Posterior vena cava (tissue), 2 donors: ENCODE measurements at regions not wholly inside any gene's neighbourhood (a gene's known extent, or its start where the extent isn't known, plus 50 kb on each side); places are given as distances from the start of the nearest gene placed in this dataset.
A peak's percentile ranks its signal among the peaks of the same experiment; 100 is the strongest.
"Not testable (repeated sequence)": the region's sequence is repeated elsewhere in the genome, so short reads cannot be mapped to it uniquely, and the experiment has no call there.

ENCODE experiments used
- DNase-seq: peaks from one replicate; pipeline ENCODE4 v3.0.0-alpha.2; 2020; ENCODE audit warnings: low spot score
- intact Hi-C, 2 donors: fragments of 100-400 bp; cut with DNase I; formaldehyde crosslinking; loops; one replicate each; pipeline versions ENCODE4 v1.14.1 to v1.14.2; 2022 to 2023
- donor health status: DM: yes; HTN: yes; CAD: no.
- donor health status: DM: yes; HTN: yes; CAD: no.

- peak; percentile 70 for DNase-seq
- intact Hi-C loops, result no loop called here
Observed at GRCh38 chr3:106820726-106821362, 556.4 kb upstream of the CCDC54 start.

DNA sequence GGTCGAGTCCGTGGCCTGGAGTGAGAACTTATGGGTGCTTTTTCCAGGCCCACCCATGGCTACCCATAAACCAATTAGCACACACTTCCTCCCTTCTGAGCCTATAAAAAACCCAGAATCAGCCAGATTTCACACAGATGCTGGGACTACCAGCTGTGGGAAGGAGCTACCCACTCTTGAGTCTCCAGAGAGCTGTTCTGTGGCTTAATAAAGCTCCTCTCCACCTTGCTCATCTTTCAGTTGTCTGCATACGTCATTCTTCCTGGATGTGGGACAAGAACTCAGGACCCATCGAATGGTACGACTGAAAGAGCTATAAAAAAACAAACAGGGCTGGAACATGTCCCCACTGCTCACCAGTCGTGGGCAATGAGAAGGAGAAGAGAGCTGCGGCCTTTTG, 555.4 kb upstream of the CCDC54 start:
- no peak for DNase-seq
- intact Hi-C loops, result no loop called here

DNA sequence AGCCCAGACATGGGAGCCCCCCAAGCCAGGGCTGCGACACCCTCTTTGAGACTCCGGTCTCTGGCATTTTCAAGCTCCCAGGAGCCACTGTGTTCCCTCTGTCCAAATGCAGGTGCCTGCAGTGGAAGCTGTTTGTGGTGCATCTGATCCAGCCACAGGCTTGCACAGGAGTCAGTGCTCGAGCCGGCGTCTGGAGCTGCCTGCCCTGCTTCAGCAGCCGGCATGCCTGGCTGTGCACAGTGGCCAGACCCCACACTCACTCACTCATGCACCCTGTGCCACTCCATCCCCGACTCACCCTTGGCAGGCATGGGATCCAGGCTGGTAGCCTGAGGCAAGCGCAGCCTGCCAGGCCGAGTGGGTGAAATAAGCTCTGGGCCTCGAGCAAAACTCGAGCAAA, 555.0 kb upstream of the CCDC54 start:
- DNase-seq, result no peak
- intact Hi-C loops, result no loop called here

- intact Hi-C loops, result no loop called here
- DNase-seq, result no peak
Observed at GRCh38 chr3:106823701-106824100, 553.5 kb upstream of the CCDC54 start.

GRCh38 chr3:106824856-106825255, 552.4 kb upstream of the CCDC54 start:
- intact Hi-C loops, result no loop called here
- no peak for DNase-seq

DNA sequence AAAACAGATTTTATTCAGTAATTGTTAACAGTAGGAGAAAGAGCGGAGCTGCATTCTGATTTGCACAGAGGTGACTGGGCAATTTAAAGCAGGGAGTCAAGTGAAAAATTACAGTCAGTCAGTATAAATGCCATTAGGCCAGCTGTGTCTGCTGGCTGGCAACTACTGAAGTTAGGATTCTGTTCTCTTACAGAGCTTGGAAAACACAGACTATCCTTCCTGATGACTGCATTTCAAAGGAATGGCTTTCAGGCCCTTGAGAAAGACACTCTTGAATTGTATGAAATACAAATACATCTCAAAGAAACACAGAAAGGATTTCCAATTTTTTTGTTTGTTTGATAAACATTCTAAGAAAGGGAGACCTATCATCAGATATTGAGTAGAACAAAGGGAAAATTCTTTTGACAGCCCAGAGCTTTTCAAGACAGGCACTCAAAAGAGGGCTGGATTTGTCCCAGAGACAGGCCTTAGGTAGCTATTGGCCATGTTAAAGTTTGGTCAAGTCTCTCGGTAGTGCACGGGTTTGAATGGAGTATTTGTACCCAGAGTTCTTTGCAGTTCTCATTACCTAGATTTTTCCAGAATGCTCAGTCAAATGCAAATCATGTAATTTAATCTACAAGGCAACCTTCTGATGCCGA, 551.2 kb upstream of the CCDC54 start:
- intact Hi-C loops, result no loop called here
- DNase-seq, result no peak

GRCh38 chr3:106826791-106827311, 550.4 kb upstream of the CCDC54 start:
- intact Hi-C loops, result no loop called here
- no peak for DNase-seq

DNA sequence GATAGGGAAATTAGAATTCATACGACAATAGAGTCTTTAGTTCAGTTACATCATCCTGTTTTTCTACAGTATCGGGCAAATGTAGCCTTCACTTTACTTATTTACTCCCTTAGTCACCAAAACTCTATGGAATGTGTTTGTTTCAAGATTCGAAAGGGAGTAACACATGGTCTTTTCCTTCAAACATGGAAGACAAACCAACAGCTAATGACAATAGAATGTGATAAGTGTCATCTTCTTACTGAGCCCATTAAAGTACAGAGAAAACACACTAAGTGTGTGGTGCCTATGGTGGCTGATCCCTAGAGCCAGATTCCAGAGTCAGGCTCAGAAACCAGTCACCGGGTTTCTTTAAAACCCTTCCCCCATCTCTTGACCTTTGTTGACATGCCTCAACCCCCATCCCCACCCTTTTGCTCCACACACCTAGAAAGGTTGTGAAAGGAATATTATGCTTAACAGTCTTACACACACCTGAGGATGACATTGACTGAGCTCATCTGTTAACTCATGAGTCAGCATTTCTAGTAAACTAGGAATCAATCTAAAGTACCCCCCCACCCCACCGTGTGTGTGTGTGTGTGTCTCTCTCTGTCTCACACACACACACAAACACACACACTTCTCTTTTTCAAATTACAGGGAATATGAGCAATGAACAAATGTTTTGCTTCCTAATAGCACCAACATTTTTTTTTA, 549.6 kb upstream of the CCDC54 start:
- DNase-seq, result no peak
- intact Hi-C loops, result no loop called here

GRCh38 chr3:106829206-106829605, 548.0 kb upstream of the CCDC54 start:
- DNase-seq, result no peak
- intact Hi-C loops, result no loop called here

- intact Hi-C loops, result no loop called here
- no peak for DNase-seq
Observed at GRCh38 chr3:106830334-106830733, 546.9 kb upstream of the CCDC54 start.

GRCh38 chr3:106836906-106837305, 540.3 kb upstream of the CCDC54 start:
- intact Hi-C loops, result no loop called here
- no peak for DNase-seq

DNA sequence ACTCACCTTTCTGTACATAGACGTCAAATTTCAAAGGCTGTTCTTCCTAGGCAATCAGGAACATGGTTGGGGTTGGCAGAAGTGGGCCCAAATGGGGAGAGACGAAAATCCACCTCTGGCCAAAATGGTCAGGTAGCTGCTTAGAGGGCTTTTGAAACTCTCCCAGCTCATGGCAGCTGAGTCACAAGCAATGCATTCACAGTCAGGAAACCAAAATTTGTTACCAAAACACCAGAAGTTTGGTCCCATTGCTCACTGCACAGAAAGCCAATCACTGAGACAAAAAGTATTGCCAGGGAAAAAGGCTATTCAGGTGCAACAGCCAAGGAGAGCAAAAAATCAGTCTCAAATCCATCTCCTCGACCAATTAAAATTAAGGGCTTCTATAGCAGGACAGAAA, 539.6 kb upstream of the CCDC54 start:
- no peak for DNase-seq
- intact Hi-C loops, result no loop called here

DNA sequence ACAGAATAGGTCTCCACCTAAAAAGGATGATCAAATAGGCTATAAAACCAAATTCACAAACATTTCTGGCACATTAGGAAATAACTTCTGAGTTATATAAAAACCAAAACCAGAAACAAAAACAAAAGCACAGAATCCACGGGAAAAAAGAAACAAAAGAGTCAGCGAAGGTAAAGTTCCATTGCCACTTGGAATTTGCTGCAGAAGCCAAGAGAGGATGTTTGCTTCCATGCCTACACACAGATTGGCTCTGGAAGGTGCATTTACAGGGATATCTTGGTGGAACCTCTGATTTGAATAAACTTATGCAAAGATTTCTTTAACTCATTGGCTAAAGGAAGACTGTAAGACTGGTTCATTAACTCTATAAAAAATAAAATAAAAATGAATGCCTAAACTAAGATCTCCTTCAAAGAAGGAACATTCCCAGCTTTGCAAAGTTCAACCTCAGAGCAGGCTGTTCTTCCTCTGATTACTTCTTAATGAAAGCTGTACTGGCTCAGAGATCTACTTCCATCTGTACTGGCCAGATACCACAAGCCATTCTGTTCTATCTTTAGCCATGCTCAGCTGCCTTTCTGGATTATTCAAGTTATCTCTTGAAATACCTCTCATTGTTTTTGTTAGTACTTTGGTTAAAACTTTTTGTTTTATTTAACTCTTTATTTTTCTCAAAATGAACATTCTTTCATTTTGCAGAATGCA, 537.5 kb upstream of the CCDC54 start:
- DNase-seq, result no peak
- intact Hi-C loops, result no loop called here

GRCh38 chr3:106840319-106840718, 536.9 kb upstream of the CCDC54 start:
- intact Hi-C loops, result no loop called here
- no peak for DNase-seq

GRCh38 chr3:106842151-106842550, 535.1 kb upstream of the CCDC54 start:
- no peak for DNase-seq
- intact Hi-C loops, result no loop called here

DNA sequence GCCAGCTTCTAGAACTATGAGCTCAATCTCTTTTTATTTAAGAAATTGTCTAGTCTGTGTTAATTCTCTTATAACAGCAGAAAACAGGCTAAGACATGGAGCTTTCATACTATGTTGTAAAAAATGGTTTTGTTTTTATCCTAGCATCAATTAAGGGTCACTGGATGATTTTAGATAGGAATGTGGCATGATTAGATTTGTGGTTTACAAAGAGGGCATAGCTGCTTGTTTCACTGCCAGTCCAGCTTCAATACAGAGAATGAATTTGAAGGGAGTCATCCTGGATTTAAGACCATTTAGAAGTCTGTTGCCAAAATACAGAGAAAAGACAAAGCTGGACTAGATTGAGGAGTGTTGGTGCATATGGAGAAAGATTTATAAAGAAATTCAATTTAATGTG, 532.6 kb upstream of the CCDC54 start:
- intact Hi-C loops, result no loop called here
- no peak for DNase-seq

DNA sequence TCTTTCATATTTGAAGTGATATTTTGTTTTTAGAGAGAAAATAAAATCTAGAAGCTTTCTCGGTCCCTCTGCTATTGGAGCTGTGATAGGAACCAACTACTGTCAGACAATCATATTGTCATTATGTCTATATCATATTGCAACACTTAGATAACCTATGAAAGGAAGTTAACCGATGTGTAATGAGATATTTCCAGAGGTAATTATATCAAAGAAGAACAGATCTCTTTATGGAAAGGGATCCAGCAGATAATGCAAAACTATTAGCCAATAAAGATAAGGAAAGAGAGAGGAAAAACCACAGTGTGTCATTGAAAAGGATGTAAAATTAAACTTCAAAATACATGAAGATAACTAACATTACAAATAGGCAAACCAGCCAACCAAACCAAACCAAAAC, 529.1 kb upstream of the CCDC54 start:
- intact Hi-C loops, result no loop called here
- DNase-seq, result no peak

DNA sequence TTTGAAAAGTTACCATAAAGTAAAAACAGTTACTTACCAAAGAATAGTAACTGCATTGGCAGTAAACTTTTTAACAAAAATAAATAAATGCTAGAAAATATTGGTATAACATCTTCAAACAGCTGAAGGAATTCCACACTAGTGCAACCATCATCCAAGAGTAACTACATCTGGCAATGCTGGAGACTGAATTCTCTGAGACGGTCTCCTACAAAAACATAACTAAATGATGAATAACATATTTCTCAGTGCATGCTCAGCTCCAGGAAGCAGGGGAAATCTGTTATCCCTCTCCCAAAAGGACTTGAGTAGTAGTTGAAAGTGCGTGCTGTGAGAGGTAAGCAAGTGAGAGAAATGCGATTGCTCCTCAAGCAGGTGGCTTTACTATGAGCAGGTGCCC, 526.8 kb upstream of the CCDC54 start:
- no peak for DNase-seq
- intact Hi-C loops, result no loop called here

- intact Hi-C loops, DNase-seq: not testable (repeated sequence)
Observed at GRCh38 chr3:106858321-106858720, 518.9 kb upstream of the CCDC54 start.

DNA sequence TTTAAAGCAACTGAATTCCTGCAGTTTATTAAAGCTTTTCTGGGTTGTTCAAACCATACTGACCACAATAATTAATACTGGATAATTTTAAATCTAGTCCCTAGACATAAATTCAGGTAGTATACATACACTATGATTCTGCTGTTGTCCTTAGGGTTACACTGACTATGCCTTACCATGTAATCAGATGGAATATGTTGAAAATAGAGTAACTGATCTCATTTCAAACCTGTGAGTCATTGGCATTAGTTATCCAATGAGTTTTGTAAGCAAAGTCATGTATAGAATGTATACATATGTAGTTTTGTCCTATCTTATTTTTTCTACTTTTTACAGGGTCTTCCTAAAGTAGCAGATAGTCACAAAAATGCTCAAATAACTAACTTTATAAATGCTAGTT, 517.1 kb upstream of the CCDC54 start:
- intact Hi-C loops, result no loop called here
- no peak for DNase-seq
